ENCODE measurements at regions not wholly inside any gene's neighbourhood (a gene's known extent, or its start where the extent isn't known, plus 50 kb on each side); places are given as distances from the start of the nearest gene placed in this dataset.

GRCh38 chrX:150152036-150152435 lies 211.1 kb upstream of the MAMLD1 start:
- TF ChIP-seq CTCF (IDR thresholded peaks at IDR 0.05) = no peak
- no peak for TF ChIP-seq POLR2A (IDR thresholded peaks at IDR 0.05)
- no peak for TF ChIP-seq POLR2AphosphoS5 (IDR thresholded peaks at IDR 0.05; ENCODE audit: insufficient read depth in 1 of 2, low read depth in 1 of 2)
